Esophagus muscularis mucosa (tissue), 4 donors: ENCODE measurements at regions not wholly inside any gene's neighbourhood (a gene's known extent, or its start where the extent isn't known, plus 50 kb on each side); places are given as distances from the start of the nearest gene placed in this dataset.

Experiments used
- DNase-seq: peaks from one replicate; pipeline ENCODE4 v3.0.0-alpha.2; 2017; ENCODE audit errors: extremely low spot score
- H3K27ac ChIP-seq, 4 donors: fragments of 200-600 bp; sonication (generic); replicated peaks in 1 of 4; 1 replicate in 3 of 4; 2 replicates in 1 of 4; pipeline ENCODE4 v1.5.1; 2016 to 2019; ENCODE audit warnings: mild to moderate bottlenecking in 1 of 4
- H3K27me3 ChIP-seq, 4 donors: fragments of 200-600 bp; sonication (generic); one replicate each; pipeline versions ENCODE4 v1.5.1 to v1.6.0; 2016 to 2019
- H3K36me3 ChIP-seq, 4 donors: fragments of 200-600 bp; sonication (generic); one replicate each; pipeline ENCODE4 v1.5.1; 2016 to 2019
- H3K4me1 ChIP-seq, 4 donors: fragments of 200-600 bp; sonication (generic); one replicate each; pipeline ENCODE4 v1.5.1; 2016 to 2019
- H3K4me3 ChIP-seq, 4 donors: fragments of 200-600 bp; sonication (generic); 1 replicate in 2 of 4; 2 replicates in 2 of 4; pipeline ENCODE4 v1.5.1; 2016 to 2019; ENCODE audit warnings: mild to moderate bottlenecking in 4 of 4, moderate library complexity in 1 of 4
- H3K9me3 ChIP-seq, 4 donors: fragments of 200-600 bp; sonication (generic); 1 replicate in 3 of 4; 2 replicates in 1 of 4; pipeline ENCODE4 v1.5.1; 2016 to 2019
- EP300 ChIP-seq: sonication (generic); formaldehyde crosslinking; IDR thresholded peaks from one replicate; pipeline ENCODE4 v1.6.1; 2017; ENCODE audit warnings: antibody characterized with exemption
- POLR2A ChIP-seq: fragments of 450-650 bp; IDR thresholded peaks from one replicate; pipeline ENCODE4 v1.6.1; 2017; ENCODE audit warnings: antibody characterized with exemption, moderate library complexity, mild to moderate bottlenecking, low read depth
- POLR2AphosphoS5 ChIP-seq, 2 donors: sonication (generic); formaldehyde crosslinking; IDR thresholded peaks; one replicate each; pipeline ENCODE4 v1.6.1; 2017; ENCODE audit warnings: antibody characterized with exemption in 2 of 2
- WGBS: methylation state at CpG from one replicate; pipeline ENCODE4 v1.1.5; 2018; 5-methylcytosine and 5-hydroxymethylcytosine counted together
- intact Hi-C: fragments of 100-400 bp; cut with DNase I; formaldehyde crosslinking; loops from one replicate; pipeline ENCODE4 v1.15.1; 2023
- TF ChIP-seq, protein P1 (sequence below), 3 experiments: fragments of 200-600 bp in 2 of 3; fragments of 450-650 bp in 1 of 3; sonication (generic) in 2 of 3; IDR thresholded peaks; one replicate each; pipeline ENCODE4 v1.5.1; 2017 to 2019; ENCODE audit warnings: antibody characterized with exemption in 3 of 3, mild to moderate bottlenecking in 2 of 3, moderate library complexity in 1 of 3

DNA sequence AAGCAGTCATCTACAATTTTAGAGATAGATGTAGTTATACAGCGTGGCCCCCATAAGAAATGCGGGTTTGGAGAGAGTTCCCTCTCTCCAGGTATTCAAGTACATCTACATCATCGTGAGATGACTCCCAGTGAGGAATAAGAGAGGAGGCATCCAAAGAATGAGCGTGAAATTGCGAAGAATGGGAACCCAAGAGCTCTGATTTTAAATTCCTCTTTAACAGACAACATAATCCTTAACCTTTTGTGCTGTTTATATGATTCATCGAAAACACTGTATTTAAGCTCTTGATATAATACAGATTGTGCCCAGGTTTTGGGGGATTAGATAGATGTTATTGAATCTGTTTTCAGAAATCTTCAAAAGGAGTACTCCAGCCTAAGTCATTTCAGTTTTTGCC lies 161.5 kb downstream of the COG6 start:
- intact Hi-C loops: no loop called here
- DNase-seq: no peak
- no peak overlapping the region for H3K4me3 ChIP-seq
- WGBS: 88% methylated on average over 6 of the region's 6 CpGs
- no peak for TF ChIP-seq POLR2A
- TF ChIP-seq POLR2AphosphoS5 (IDR thresholded peaks at IDR 0.05): no peak
- no peak for TF ChIP-seq EP300
- TF ChIP-seq, protein P1, sequence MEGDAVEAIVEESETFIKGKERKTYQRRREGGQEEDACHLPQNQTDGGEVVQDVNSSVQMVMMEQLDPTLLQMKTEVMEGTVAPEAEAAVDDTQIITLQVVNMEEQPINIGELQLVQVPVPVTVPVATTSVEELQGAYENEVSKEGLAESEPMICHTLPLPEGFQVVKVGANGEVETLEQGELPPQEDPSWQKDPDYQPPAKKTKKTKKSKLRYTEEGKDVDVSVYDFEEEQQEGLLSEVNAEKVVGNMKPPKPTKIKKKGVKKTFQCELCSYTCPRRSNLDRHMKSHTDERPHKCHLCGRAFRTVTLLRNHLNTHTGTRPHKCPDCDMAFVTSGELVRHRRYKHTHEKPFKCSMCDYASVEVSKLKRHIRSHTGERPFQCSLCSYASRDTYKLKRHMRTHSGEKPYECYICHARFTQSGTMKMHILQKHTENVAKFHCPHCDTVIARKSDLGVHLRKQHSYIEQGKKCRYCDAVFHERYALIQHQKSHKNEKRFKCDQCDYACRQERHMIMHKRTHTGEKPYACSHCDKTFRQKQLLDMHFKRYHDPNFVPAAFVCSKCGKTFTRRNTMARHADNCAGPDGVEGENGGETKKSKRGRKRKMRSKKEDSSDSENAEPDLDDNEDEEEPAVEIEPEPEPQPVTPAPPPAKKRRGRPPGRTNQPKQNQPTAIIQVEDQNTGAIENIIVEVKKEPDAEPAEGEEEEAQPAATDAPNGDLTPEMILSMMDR (IDR thresholded peaks at IDR 0.05): no peak
- H3K27ac ChIP-seq: no peak overlapping the region
- H3K27me3 ChIP-seq: no peaks in the 10 kb centered on the region
- H3K4me1 ChIP-seq: peaks cover 0 to 5% (median 0%) of the 10 kb centered on the region in 4 donors
- no peaks in the 10 kb centered on the region for H3K36me3 ChIP-seq
- no peaks in the 10 kb centered on the region for H3K9me3 ChIP-seq

DNA sequence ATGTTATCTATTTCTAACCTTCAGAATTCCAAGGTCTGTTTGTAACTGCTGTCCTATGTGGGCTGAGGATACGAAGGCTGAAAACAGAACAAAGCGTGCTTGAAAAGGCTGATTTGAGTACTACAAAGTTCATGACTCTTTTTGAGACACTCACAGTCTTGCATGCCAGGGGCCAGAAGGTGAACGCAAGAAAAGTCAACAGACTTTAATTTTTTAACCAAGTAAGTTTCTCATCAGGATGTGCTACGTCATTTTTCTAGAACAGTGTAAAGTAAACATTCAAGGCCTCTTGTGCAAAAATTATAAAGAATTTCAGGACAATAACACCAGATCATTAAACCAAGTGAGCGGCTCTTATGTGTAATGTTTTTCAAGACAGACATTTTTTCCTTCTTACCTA lies 163.5 kb downstream of the COG6 start:
- no peak for DNase-seq
- WGBS: 75% methylated on average over 5 of the region's 5 CpGs

DNA sequence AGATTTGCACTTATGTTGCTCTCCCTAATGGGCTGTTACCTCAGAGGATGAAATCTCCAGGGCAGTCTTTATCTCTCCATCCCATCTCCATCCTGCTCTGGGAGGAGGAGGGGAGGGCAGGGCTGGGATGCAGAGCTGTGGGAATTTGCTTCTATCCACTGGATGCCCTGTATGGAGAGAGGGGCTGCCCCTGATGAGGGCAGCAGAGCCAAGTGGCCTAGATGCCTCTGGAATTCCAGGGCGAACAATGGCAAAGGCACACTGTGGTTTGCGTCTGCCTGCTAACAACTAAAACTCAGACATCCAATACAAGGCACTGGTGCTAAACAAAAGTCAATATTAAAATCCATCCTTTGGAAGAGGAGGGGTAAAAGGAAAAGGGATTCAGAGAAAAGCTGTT lies 165.1 kb downstream of the COG6 start:
- 76% methylated on average over 2 of the region's 2 CpGs for WGBS
- intact Hi-C loops: no loop called here
- no peak for DNase-seq

More for the DNA sequence above, 163.5 kb downstream of the COG6 start:
- Histone ChIP-seq H3K4me3 (no peak overlapping the region), H3K36me3 (no peaks in the 10 kb centered on the region), H3K27ac (no peak overlapping the region), H3K4me1 (peaks cover 0 to 5% (median 0%) of the 10 kb centered on the region in 4 donors), H3K9me3 (no peaks in the 10 kb centered on the region), H3K27me3 (no peaks in the 10 kb centered on the region)
- intact Hi-C loops: no loop called here
- TF ChIP-seq EP300: no peak
- TF ChIP-seq POLR2A: no peak
- no peak for TF ChIP-seq POLR2AphosphoS5 (IDR thresholded peaks at IDR 0.05)
- TF ChIP-seq, protein P1 (IDR thresholded peaks at IDR 0.05): no peak

GRCh38 chr13:39821977-39822376 lies 166.5 kb downstream of the COG6 start:
- no peaks in the 10 kb centered on the region for H3K27me3 ChIP-seq
- no peaks in the 10 kb centered on the region for H3K9me3 ChIP-seq
- no peak for DNase-seq
- TF ChIP-seq POLR2A (no peak), EP300 (no peak), POLR2AphosphoS5 (IDR thresholded peaks at IDR 0.05) (no peak)
- TF ChIP-seq, protein P1 (IDR thresholded peaks at IDR 0.05): no peak
- H3K36me3 ChIP-seq: no peaks in the 10 kb centered on the region
- H3K27ac ChIP-seq: no peak overlapping the region
- intact Hi-C loops: no loop called here
- no peak overlapping the region for H3K4me3 ChIP-seq
- WGBS: 93% methylated on average over 1 of the region's 1 CpG
- H3K4me1 ChIP-seq: no peaks in the 10 kb centered on the region

More for the DNA sequence above, 165.1 kb downstream of the COG6 start:
- H3K4me1 ChIP-seq: peaks cover 0 to 1% (median 0%) of the 10 kb centered on the region in 4 donors
- H3K27ac ChIP-seq: no peak overlapping the region
- H3K9me3 ChIP-seq: no peaks in the 10 kb centered on the region
- no peak overlapping the region for H3K4me3 ChIP-seq
- H3K27me3 ChIP-seq: no peaks in the 10 kb centered on the region
- H3K36me3 ChIP-seq: no peaks in the 10 kb centered on the region
- TF ChIP-seq, protein P1 (IDR thresholded peaks at IDR 0.05): no peak
- no peak for TF ChIP-seq EP300
- no peak for TF ChIP-seq POLR2A
- no peak for TF ChIP-seq POLR2AphosphoS5 (IDR thresholded peaks at IDR 0.05)

DNA sequence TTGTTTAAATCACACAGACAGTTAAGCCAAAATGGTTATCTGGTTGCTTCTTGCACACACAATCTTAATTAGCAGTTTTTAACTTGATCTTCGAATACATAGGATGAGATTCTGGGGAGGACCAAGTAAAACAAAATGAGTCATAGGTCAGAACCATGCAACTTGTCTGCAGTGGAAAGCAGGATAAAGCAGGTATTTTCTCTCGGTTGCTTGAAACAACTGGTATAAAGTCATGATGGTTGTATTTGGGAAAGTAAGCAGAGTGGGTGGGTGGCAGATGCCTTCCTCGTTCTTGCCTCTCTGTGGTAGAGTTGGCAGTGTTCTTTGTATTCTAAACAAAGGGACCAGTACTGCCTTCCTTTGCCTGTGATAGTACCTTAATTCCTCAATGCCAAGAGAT lies 167.0 kb downstream of the COG6 start:
- Histone ChIP-seq H3K4me3 (no peak overlapping the region), H3K4me1 (no peaks in the 10 kb centered on the region), H3K36me3 (no peaks in the 10 kb centered on the region), H3K27me3 (no peaks in the 10 kb centered on the region), H3K9me3 (no peaks in the 10 kb centered on the region), H3K27ac (no peak overlapping the region)
- TF ChIP-seq EP300 (no peak), POLR2A (no peak), POLR2AphosphoS5 (IDR thresholded peaks at IDR 0.05) (no peak)
- TF ChIP-seq, protein P1 (IDR thresholded peaks at IDR 0.05): no peak
- 77% methylated on average over 3 of the region's 3 CpGs for WGBS
- DNase-seq: no peak
- intact Hi-C loops: no loop called here
